Mesenchymal stem cell (in vitro differentiated cells and primary cell): ENCODE measurements at regions not wholly inside any gene's neighbourhood (a gene's known extent, or its start where the extent isn't known, plus 50 kb on each side); places are given as distances from the start of the nearest gene placed in this dataset.

ENCODE experiments used
- DNase-seq: peaks from one replicate; pipeline ENCODE4 v3.0.0-alpha.2; 2013
- H2AFZ ChIP-seq: one replicate; pipeline ENCODE4 v1.6.1; 2013; ENCODE audit warnings: low read depth, mild to moderate bottlenecking, control low read depth, inconsistent platforms, low read length, moderate library complexity
- H2AK5ac ChIP-seq: 2 replicates; pipeline ENCODE4 v1.6.1; 2013; ENCODE audit warnings: low read length, moderate library complexity, mild to moderate bottlenecking, inconsistent platforms; ENCODE audit not compliant: severe bottlenecking
- H2BK120ac ChIP-seq: one replicate; pipeline ENCODE4 v1.6.1; 2013; ENCODE audit warnings: low read depth, mild to moderate bottlenecking, inconsistent platforms, low read length, moderate library complexity
- H2BK12ac ChIP-seq, 2 experiments: one replicate each; pipeline ENCODE4 v1.6.1; 2013; ENCODE audit warnings: inconsistent platforms in 2 of 2, low read length in 2 of 2, mild to moderate bottlenecking in 2 of 2, moderate library complexity in 2 of 2, control low read depth in 1 of 2
- H2BK15ac ChIP-seq: one replicate; pipeline ENCODE4 v1.6.1; 2013; ENCODE audit warnings: mild to moderate bottlenecking, low read depth, inconsistent platforms; ENCODE audit not compliant: poor library complexity, severe bottlenecking
- H2BK5ac ChIP-seq: 2 replicates; pipeline ENCODE4 v1.6.1; 2013; ENCODE audit warnings: low read depth, mild to moderate bottlenecking, low read length, control low read depth, inconsistent platforms; ENCODE audit not compliant: poor library complexity, severe bottlenecking
- H3K14ac ChIP-seq, 2 experiments: one replicate each; pipeline ENCODE4 v1.6.1; 2013; ENCODE audit warnings: inconsistent platforms in 2 of 2, low read length in 2 of 2, control low read depth in 1 of 2, mild to moderate bottlenecking in 1 of 2, moderate library complexity in 1 of 2
- H3K18ac ChIP-seq, 2 experiments: one replicate each; pipeline ENCODE4 v1.6.1; 2013; ENCODE audit warnings: inconsistent platforms in 2 of 2, low read length in 2 of 2, control low read depth in 1 of 2, low read depth in 1 of 2, mild to moderate bottlenecking in 1 of 2
- H3K23ac ChIP-seq, 2 experiments: one replicate each; pipeline ENCODE4 v1.6.1; 2013; ENCODE audit warnings: inconsistent platforms in 2 of 2, low read length in 2 of 2, mild to moderate bottlenecking in 2 of 2, moderate library complexity in 2 of 2, control low read depth in 1 of 2
- H3K27ac ChIP-seq: 2 replicates; pipeline ENCODE4 v1.5.1; 2013; ENCODE audit warnings: mild to moderate bottlenecking, moderate library complexity, low read length, control low read depth, inconsistent platforms; ENCODE audit not compliant: poor library complexity, severe bottlenecking
- H3K27me3 ChIP-seq, 2 experiments: 2 replicates each; pipeline versions ENCODE4 v1.6.1 to v1.7.0; 2013; ENCODE audit warnings: low read length in 2 of 2, mild to moderate bottlenecking in 2 of 2, moderate library complexity in 2 of 2, control low read depth in 1 of 2, inconsistent platforms in 1 of 2; ENCODE audit not compliant: control insufficient read depth in 1 of 2, insufficient read depth in 1 of 2
- H3K36me3 ChIP-seq, 2 experiments: 2 replicates each; pipeline versions ENCODE4 v1.6.1 to v1.7.0; 2013; ENCODE audit warnings: low read length in 2 of 2, control low read depth in 1 of 2, inconsistent platforms in 1 of 2, low read depth in 1 of 2, mild to moderate bottlenecking in 1 of 2; ENCODE audit not compliant: insufficient read depth in 2 of 2, control insufficient read depth in 1 of 2
- H3K4ac ChIP-seq, 2 experiments: one replicate each; pipeline ENCODE4 v1.6.1; 2013; ENCODE audit warnings: inconsistent platforms in 2 of 2, low read length in 2 of 2, mild to moderate bottlenecking in 2 of 2, moderate library complexity in 2 of 2, control low read depth in 1 of 2, low read depth in 1 of 2
- H3K4me1 ChIP-seq: 2 replicates; pipeline ENCODE4 v1.6.1; 2013; ENCODE audit warnings: low read depth, low read length, control low read depth; ENCODE audit not compliant: control insufficient read depth, insufficient read depth
- H3K4me2 ChIP-seq: 2 replicates; pipeline ENCODE4 v1.6.1; 2013; ENCODE audit warnings: low read length, mild to moderate bottlenecking, inconsistent platforms; ENCODE audit not compliant: poor library complexity, severe bottlenecking
- H3K4me3 ChIP-seq, 2 experiments: 2 replicates each; pipeline versions ENCODE4 v1.5.1 to v1.7.0; 2013; ENCODE audit warnings: low read length in 2 of 2, mild to moderate bottlenecking in 2 of 2, control low read depth in 1 of 2, low read depth in 1 of 2; ENCODE audit not compliant: insufficient read depth in 1 of 2
- H3K79me1 ChIP-seq: replicated peaks from 2 replicates; pipeline ENCODE4 v1.6.1; 2013; ENCODE audit warnings: mild to moderate bottlenecking, control low read depth, low read length, inconsistent platforms; ENCODE audit not compliant: poor library complexity, severe bottlenecking
- H3K9ac ChIP-seq: 2 replicates; pipeline ENCODE4 v1.7.0; 2013; ENCODE audit warnings: mild to moderate bottlenecking, low read length, moderate library complexity
- H3K9me3 ChIP-seq: 2 replicates; pipeline ENCODE4 v1.7.0; 2013; ENCODE audit warnings: mild to moderate bottlenecking, low read length; ENCODE audit not compliant: control insufficient read depth
- H4K8ac ChIP-seq: one replicate; pipeline ENCODE4 v1.6.1; 2013; ENCODE audit warnings: inconsistent platforms, mild to moderate bottlenecking, low read length, moderate library complexity
- H4K91ac ChIP-seq: one replicate; pipeline ENCODE4 v1.6.1; 2013; ENCODE audit warnings: mild to moderate bottlenecking, low read length, inconsistent platforms
- WGBS: methylation state at CpG from one replicate; pipeline ENCODE4 v1.1.7; 2013; ENCODE audit warnings: mixed read lengths; 5-methylcytosine and 5-hydroxymethylcytosine counted together

DNA sequence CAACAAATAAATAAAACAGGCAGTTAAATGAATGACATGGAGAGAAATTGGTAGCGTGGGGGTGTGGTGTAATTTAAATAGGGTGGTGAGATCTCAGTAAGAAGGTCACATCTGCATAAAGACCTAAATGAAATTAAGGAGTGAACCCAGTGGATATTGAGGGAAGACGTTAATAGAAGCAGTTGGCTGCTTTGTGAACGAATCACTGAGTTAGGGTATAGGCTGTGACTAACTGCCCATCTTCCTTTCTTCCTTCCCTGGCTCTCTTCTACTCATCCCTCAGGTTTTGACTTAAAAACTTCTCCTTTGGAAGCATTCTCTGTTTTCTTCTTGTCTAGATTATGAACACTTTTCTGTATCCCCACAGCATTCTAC lies 64.7 kb downstream of the BTG1 start:
- H2AFZ ChIP-seq: no peak overlapping the region
- no peak overlapping the region for H3K14ac ChIP-seq
- no peak overlapping the region for H3K4ac ChIP-seq
- H3K36me3 ChIP-seq: no peaks in the 10 kb centered on the region
- no peak overlapping the region for H2AK5ac ChIP-seq
- H3K79me1 ChIP-seq: no peaks in the 10 kb centered on the region
- H2BK120ac ChIP-seq: no peak overlapping the region
- DNase-seq: peak; percentile 27
- H3K18ac ChIP-seq: no peak overlapping the region
- no peak overlapping the region for H4K8ac ChIP-seq
- no peak overlapping the region for H2BK15ac ChIP-seq
- H3K23ac ChIP-seq: no peak overlapping the region
- H3K4me3 ChIP-seq: peak overlapping the region in 1 of 2 experiments; percentile 20
- WGBS: 62% methylated on average over 2 of the region's 3 CpGs
- no peak overlapping the region for H3K4me2 ChIP-seq
- no peaks in the 10 kb centered on the region for H3K9me3 ChIP-seq
- no peaks in the 10 kb centered on the region for H3K4me1 ChIP-seq
- no peak overlapping the region for H3K9ac ChIP-seq
- no peak overlapping the region for H3K27ac ChIP-seq
- H3K27me3 ChIP-seq: no peaks in the 10 kb centered on the region
- H2BK5ac ChIP-seq: no peak overlapping the region
- no peak overlapping the region for H4K91ac ChIP-seq
- peak overlapping the region in 1 of 2 experiments; percentile 38 for H2BK12ac ChIP-seq

DNA sequence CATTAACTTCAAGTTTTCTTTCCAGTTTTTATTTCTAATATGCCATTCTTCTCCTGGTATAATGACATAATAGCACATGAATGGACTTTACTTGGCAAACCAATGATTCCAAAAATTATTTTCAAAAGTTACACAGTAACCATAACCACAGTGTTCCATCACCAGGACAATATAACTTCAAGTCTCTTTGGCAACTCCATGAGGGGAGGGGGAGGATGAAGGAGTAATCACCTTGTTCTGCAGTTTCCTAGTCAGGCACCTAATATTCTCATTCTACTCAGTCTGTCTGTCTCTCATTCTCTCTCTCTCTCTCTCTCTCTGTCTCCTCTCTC lies 66.6 kb downstream of the BTG1 start:
- Histone ChIP-seq H2BK5ac (no peak overlapping the region), H3K23ac (no peak overlapping the region), H3K79me1 (no peaks in the 10 kb centered on the region), H3K4me2 (no peak overlapping the region), H3K18ac (no peak overlapping the region), H3K4ac (no peak overlapping the region), H3K14ac (no peak overlapping the region), H3K9me3 (no peaks in the 10 kb centered on the region), H3K4me1 (no peaks in the 10 kb centered on the region), H2AFZ (no peak overlapping the region), H2AK5ac (no peak overlapping the region), H4K8ac (no peak overlapping the region), H3K9ac (peak overlapping the region; percentile 69), H2BK15ac (no peak overlapping the region), H3K36me3 (no peaks in the 10 kb centered on the region), H3K27me3 (no peaks in the 10 kb centered on the region), H4K91ac (no peak overlapping the region), H2BK12ac (peak overlapping the region; percentile 93 to 96), H3K27ac (no peak overlapping the region), H2BK120ac (no peak overlapping the region), H3K4me3 (peak overlapping the region in 1 of 2 experiments; percentile 49)
- no peak for DNase-seq

DNA sequence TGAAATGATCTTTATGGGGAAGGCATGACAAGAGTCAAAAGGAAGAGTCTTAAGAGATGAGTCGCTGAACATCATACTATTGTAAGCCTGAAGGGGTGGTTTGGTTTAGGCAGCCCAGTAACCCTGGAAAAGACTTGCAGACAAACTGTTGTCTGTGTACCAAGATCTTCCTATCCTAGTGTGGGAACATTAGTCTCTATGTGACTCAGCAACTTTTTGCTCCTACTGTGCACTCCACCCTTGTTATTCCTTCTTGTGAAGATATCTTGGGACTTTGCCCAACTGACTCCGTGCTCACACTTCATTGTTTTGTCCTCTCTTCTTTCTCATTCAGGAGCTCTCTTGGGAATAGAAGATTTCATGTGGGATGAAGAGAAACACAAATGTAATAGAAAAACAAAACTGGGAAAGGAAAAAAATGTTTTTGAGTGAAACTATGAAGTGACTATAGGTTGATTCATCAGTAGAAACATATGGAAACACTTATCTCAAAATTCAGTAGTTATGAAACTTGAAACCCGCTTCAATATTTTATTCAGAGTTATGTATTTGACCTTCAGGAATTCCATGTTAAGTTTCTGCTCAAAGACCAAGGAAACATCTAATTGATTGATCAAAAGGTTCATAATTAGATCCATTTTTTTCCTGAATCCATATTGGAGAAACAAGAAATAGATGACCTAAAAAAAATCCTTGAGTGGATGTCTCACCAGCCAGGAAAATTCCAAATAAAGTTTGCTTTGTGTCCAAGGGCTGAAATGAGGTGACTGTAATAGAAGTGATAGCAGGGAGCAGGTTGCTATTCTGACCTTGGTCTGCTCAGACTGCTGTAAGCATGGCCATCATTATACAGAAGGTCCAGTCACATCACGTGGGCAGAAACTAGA lies 67.2 kb downstream of the BTG1 start:
- peak overlapping the region in 1 of 2 experiments; percentile 88 for H3K18ac ChIP-seq
- no peak overlapping the region for H2BK120ac ChIP-seq
- peak overlapping the region; percentile 43 for H3K27ac ChIP-seq
- H4K91ac ChIP-seq: no peak overlapping the region
- peak overlapping the region; percentile 69 for H3K9ac ChIP-seq
- H2AK5ac ChIP-seq: no peak overlapping the region
- DNase-seq: peak; percentile 88
- no peak overlapping the region for H3K23ac ChIP-seq
- H4K8ac ChIP-seq: no peak overlapping the region
- no peak overlapping the region for H3K4me2 ChIP-seq
- H3K14ac ChIP-seq: no peak overlapping the region
- H2BK5ac ChIP-seq: no peak overlapping the region
- H3K4me3 ChIP-seq: peak overlapping the region in 1 of 2 experiments; percentile 49
- H3K4ac ChIP-seq: peak overlapping the region in 1 of 2 experiments; percentile 26
- no peak overlapping the region for H2AFZ ChIP-seq
- no peaks in the 10 kb centered on the region for H3K36me3 ChIP-seq
- no peaks in the 10 kb centered on the region for H3K9me3 ChIP-seq
- peak overlapping the region; percentile 93 to 96 for H2BK12ac ChIP-seq
- H3K27me3 ChIP-seq: no peaks in the 10 kb centered on the region
- H2BK15ac ChIP-seq: no peak overlapping the region
- no peaks in the 10 kb centered on the region for H3K79me1 ChIP-seq
- 55% methylated on average over 2 of the region's 4 CpGs for WGBS
- H3K4me1 ChIP-seq: no peaks in the 10 kb centered on the region

DNA sequence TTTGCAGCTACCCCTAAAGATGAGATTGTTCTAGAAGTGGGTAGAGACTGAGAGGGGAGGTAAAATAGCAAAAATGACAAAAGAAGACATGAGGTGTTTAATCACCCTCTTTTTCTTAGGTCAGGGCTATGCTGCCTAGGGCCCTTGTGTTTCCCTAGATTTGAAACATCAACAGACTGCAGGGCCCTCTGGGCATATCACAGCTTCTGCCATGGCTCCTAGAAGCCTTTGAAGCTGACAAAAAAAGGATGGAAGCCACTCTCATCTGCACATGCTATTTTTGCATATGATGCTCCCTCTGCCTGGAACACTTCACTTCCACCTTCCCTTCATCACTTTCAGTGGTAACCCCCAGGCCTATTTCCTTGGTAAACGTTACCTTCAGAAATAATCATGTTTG lies 68.1 kb downstream of the BTG1 start:
- Histone ChIP-seq H2BK5ac (no peak overlapping the region), H3K9me3 (no peaks in the 10 kb centered on the region), H2BK12ac (peak overlapping the region; percentile 73 to 83), H3K14ac (no peak overlapping the region), H3K4me1 (no peaks in the 10 kb centered on the region), H3K4me2 (no peak overlapping the region), H2BK120ac (no peak overlapping the region), H3K27me3 (no peaks in the 10 kb centered on the region), H3K79me1 (no peaks in the 10 kb centered on the region), H2AK5ac (peak overlapping the region; percentile 31), H3K4me3 (no peak overlapping the region), H3K27ac (no peak overlapping the region), H4K8ac (no peak overlapping the region), H3K9ac (peak overlapping the region; percentile 69), H3K36me3 (no peaks in the 10 kb centered on the region), H2BK15ac (no peak overlapping the region), H3K18ac (no peak overlapping the region), H2AFZ (no peak overlapping the region), H3K23ac (no peak overlapping the region), H4K91ac (peak overlapping the region; percentile 18), H3K4ac (peak overlapping the region in 1 of 2 experiments; percentile 32)
- 87% methylated on average over 1 of the region's 1 CpG for WGBS
- no peak for DNase-seq
